Glutamatergic neuron (in vitro differentiated cells): ENCODE measurements at regions not wholly inside any gene's neighbourhood (a gene's known extent, or its start where the extent isn't known, plus 50 kb on each side); places are given as distances from the start of the nearest gene placed in this dataset.
"Not testable (repeated sequence)": the region's sequence is repeated elsewhere in the genome, so short reads cannot be mapped to it uniquely, and the experiment has no call there.

ENCODE experiments used
- DNase-seq: peaks from one replicate; pipeline ENCODE4 v3.0.0; 2022
- H3K27ac Mint-ChIP-seq: one replicate; pipeline ENCODE4 v1.8.0; 2020; ENCODE audit warnings: mild to moderate bottlenecking, mixed read lengths, inconsistent platforms; ENCODE audit not compliant: unreplicated experiment
- H3K27me3 Mint-ChIP-seq: one replicate; pipeline ENCODE4 v1.8.0; 2020; ENCODE audit warnings: mild to moderate bottlenecking, moderate library complexity, mixed read lengths, inconsistent platforms; ENCODE audit not compliant: unreplicated experiment
- H3K36me3 Mint-ChIP-seq: one replicate; pipeline ENCODE4 v1.8.0; 2020; ENCODE audit warnings: mild to moderate bottlenecking, mixed read lengths, inconsistent platforms; ENCODE audit not compliant: unreplicated experiment
- H3K4me1 Mint-ChIP-seq: one replicate; pipeline ENCODE4 v1.8.0; 2020; ENCODE audit warnings: mild to moderate bottlenecking, low read depth, mixed read lengths, inconsistent platforms; ENCODE audit not compliant: unreplicated experiment
- H3K4me3 Mint-ChIP-seq: one replicate; pipeline ENCODE4 v1.8.0; 2020; ENCODE audit warnings: mild to moderate bottlenecking, mixed read lengths, inconsistent platforms; ENCODE audit not compliant: unreplicated experiment
- H3K9me3 Mint-ChIP-seq: one replicate; pipeline ENCODE4 v1.8.0; 2020; ENCODE audit warnings: mild to moderate bottlenecking, moderate library complexity, mixed read lengths, inconsistent platforms; ENCODE audit not compliant: unreplicated experiment
- TF ChIP-seq, protein P1 (sequence below): fragments of 200-600 bp; sonication (generic); IDR thresholded peaks from one replicate; pipeline ENCODE4 v1.5.0; 2021; ENCODE audit not compliant: partially characterized antibody, unreplicated experiment

DNA sequence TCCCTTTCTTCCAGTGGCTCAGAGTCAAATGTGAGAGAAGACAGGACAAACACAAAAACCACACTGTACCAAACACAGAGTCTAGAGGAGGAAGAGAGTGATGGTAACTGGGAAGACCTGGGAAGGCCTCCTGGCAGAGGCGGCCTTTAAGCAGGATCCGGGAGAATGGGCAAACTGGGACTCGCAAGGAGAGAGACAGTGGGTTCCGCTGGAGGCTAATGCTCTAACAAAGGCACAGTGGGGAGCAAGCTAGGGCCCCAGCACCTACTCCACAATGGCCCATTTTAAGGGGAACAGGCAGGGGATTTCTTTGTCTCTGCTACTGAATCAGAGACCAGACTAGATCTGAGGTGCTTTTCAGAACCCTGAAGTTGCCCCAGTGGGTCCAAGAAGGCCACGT is 81.4 kb upstream of the HES1 start:
- TF ChIP-seq, protein P1, sequence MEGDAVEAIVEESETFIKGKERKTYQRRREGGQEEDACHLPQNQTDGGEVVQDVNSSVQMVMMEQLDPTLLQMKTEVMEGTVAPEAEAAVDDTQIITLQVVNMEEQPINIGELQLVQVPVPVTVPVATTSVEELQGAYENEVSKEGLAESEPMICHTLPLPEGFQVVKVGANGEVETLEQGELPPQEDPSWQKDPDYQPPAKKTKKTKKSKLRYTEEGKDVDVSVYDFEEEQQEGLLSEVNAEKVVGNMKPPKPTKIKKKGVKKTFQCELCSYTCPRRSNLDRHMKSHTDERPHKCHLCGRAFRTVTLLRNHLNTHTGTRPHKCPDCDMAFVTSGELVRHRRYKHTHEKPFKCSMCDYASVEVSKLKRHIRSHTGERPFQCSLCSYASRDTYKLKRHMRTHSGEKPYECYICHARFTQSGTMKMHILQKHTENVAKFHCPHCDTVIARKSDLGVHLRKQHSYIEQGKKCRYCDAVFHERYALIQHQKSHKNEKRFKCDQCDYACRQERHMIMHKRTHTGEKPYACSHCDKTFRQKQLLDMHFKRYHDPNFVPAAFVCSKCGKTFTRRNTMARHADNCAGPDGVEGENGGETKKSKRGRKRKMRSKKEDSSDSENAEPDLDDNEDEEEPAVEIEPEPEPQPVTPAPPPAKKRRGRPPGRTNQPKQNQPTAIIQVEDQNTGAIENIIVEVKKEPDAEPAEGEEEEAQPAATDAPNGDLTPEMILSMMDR, result no peak
- peaks cover 7% of the 10 kb centered on the region for H3K9me3 Mint-ChIP-seq
- H3K27ac Mint-ChIP-seq, result no peak overlapping the region
- no peak for DNase-seq
- H3K27me3 Mint-ChIP-seq, result no peaks in the 10 kb centered on the region
- H3K36me3 Mint-ChIP-seq, result peaks cover 17% of the 10 kb centered on the region
- peaks cover 4% of the 10 kb centered on the region for H3K4me1 Mint-ChIP-seq
- H3K4me3 Mint-ChIP-seq, result no peak overlapping the region

GRCh38 chr3:194054961-194055360 is 81.0 kb upstream of the HES1 start:
- Mint-ChIP-seq H3K4me3 (no peak overlapping the region), H3K9me3 (peaks cover 7% of the 10 kb centered on the region), H3K27me3 (no peaks in the 10 kb centered on the region), H3K36me3 (peaks cover 17% of the 10 kb centered on the region), H3K4me1 (peaks cover 4% of the 10 kb centered on the region), H3K27ac (no peak overlapping the region)
- TF ChIP-seq, protein P1, result no peak
- no peak for DNase-seq

- not testable (repeated sequence) for H3K4me1 Mint-ChIP-seq, H3K36me3 Mint-ChIP-seq, DNase-seq, H3K27me3 Mint-ChIP-seq, H3K4me3 Mint-ChIP-seq, H3K9me3 Mint-ChIP-seq, H3K27ac Mint-ChIP-seq
Measured at GRCh38 chr3:194056323-194056722, 79.6 kb upstream of the HES1 start.

GRCh38 chr3:194056731-194057415 is 79.1 kb upstream of the HES1 start:
- Mint-ChIP-seq H3K36me3 (peaks cover 5% of the 10 kb centered on the region), H3K27me3 (no peaks in the 10 kb centered on the region), H3K9me3 (no peaks in the 10 kb centered on the region), H3K4me1 (peaks cover 4% of the 10 kb centered on the region), H3K4me3 (no peak overlapping the region), H3K27ac (no peak overlapping the region)
- TF ChIP-seq, protein P1, result no peak
- no peak for DNase-seq

DNA sequence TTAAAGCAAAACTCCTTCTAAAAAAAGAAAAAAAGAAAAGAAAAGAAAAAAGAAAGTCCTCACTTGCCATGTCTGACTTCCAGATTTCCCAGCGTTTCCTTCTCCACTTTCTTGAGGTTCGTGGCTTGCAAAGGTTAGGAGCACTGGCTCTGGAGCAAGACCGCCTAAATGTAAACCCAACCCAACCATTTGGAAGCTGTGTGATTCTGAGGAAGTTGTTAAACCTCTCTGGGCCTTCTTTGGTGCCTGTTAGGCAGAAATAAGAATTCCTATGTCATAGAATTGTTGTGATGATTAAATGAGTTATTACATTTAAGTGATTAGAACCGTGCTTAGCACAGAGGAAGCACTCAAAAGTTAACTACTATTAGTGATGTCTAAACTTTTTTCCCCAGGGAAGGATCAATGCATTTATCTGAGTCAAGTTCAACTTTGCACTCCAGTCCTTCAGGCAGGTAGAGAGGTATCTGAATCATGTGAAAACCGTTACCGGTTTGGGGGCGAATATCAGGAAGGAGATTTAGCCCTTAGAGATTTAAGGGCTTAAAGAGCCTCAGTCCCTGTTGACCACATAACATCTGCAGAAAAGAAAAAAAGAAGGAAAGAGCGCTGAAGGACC is 78.3 kb upstream of the HES1 start:
- no peak for DNase-seq
- Mint-ChIP-seq H3K27ac (peak overlapping the region; percentile 29), H3K4me1 (peaks cover 4% of the 10 kb centered on the region), H3K4me3 (peak overlapping the region; percentile 71), H3K27me3 (no peaks in the 10 kb centered on the region), H3K36me3 (peaks cover 5% of the 10 kb centered on the region), H3K9me3 (no peaks in the 10 kb centered on the region)
- TF ChIP-seq, protein P1, result no peak
